NCI-H2171 treated with DMSO at 0.1 percent for 48 hours (cell line): ENCODE measurements at regions not wholly inside any gene's neighbourhood (a gene's known extent, or its start where the extent isn't known, plus 50 kb on each side); places are given as distances from the start of the nearest gene placed in this dataset.
A peak's percentile ranks its signal among the peaks of the same experiment; 100 is the strongest.

Source experiments
- DNase-seq: peaks from one replicate; lab custom pipeline; 2025; lab: John Stamatoyannopoulos, UW

DNA sequence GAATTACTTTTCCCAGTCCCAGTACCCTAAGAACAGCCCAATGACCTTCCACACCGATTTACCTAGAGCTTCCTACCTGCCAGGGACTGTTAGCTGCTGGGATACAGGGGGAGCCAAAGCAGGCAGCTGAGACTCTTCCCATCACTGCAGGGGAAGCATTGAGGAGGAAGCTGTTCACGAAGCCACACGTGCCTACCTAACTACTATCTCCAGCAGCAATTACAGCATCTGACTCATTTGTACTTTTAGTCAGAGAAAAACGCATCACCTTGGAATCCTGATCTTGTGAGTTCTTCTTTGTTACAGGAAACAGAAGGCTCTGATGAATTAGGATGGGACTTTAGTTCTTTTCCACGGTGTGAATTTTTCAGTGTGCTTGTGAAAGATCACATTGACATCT lies 113.7 kb upstream of the DHX40 start:
- no peak for DNase-seq

- no peak for DNase-seq
These were observed 110.7 kb upstream of the DHX40 start for GRCh38 chr17:59454633-59455105.

GRCh38 chr17:59456428-59456827 lies 109.0 kb upstream of the DHX40 start:
- DNase-seq, result no peak

DNA sequence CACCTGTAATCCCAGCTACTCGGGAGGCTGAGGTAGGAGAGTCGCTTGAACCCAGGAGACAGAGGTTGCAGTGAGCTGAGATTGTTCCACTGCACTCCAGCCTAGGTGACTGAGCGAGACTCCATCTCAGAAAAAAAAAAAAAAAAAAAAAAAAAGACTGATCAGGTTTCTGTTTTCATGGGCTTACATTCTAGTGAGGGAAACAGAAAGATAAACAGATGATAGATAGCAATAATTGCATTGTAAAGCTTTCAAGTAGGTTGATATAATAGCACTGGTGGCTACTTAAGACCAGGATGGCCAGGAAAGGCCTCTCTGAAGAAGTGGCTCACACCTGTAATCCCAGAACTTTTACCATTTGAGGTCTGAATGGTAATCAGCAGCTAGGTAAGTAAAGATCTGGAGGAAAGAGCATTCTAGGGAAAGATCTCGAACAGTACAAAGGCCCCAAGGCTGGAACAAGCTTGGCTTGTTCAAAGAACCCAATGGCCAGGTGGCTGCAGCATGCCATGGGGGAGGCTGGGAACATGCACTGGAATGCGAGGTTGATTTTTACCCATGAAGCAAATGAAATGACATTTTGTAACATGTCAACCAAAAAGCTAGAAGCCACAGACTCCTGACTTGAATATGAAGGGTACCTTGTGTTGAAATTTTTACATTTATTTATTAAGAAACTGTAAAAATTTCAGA lies 108.3 kb upstream of the DHX40 start:
- peak; percentile 42 for DNase-seq

DNA sequence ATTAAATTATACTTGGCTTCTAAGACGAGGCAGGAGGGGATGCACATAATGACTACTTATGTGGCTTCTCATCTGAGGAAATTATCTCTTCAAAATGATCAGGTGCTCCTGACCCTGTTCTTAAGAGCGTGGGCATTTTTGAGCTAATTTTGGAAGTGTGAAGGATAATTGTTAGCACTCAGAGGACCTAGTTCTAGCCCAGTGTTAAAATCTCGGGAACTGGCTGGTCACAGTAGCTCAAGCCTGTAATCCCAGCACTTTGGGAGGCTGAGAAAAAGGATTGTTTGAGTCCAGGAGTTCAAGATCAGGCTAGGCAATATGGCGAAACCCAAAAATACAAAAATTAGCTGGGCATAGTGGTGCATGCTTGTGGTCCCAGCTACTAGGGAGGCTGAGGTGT lies 103.0 kb upstream of the DHX40 start:
- no peak for DNase-seq

- DNase-seq, result no peak
These were observed 101.2 kb upstream of the DHX40 start for GRCh38 chr17:59464246-59464645.

- no peak for DNase-seq
These were observed 99.5 kb upstream of the DHX40 start for GRCh38 chr17:59465949-59466307.

DNA sequence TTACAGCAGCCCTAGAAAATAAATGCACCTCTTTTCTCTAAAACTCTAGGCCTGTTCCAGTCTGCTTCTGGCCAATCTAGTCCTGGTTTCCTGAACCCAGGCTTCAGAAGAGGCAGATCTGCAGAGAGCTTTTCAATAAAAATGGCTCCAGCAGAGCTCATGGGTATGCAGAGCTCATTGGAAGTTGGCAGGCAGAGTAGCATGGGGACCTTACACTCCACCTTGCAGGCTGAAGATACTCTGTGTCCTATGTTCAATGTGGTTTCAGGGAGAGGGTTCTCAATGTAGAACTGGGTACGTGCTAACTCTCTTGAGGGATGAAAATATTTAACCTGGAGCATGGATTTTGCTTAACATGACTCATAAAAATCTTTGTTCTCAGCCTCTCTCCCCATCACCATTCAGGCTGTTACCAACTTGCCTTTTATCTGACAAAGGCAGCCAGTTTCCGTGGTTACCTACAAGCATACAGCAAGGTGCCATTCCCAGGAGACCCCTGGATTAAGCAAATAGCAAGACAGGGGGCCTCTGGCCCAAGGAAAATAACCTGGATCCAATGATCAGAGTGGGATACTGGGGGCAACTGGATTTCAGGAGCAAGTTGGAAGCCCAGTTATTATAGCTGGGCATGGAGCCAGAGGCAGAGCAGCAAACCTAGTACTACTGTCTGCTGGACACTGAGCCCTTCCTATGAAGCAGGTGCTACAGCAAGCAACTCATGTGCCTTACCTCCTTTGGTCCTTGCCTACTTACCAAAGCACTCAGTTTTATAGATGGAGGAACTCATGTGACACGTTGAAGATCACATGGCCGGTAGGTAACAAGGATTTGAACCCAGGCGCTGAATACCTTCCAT lies 98.2 kb upstream of the DHX40 start:
- peak; percentile 18 for DNase-seq

DNA sequence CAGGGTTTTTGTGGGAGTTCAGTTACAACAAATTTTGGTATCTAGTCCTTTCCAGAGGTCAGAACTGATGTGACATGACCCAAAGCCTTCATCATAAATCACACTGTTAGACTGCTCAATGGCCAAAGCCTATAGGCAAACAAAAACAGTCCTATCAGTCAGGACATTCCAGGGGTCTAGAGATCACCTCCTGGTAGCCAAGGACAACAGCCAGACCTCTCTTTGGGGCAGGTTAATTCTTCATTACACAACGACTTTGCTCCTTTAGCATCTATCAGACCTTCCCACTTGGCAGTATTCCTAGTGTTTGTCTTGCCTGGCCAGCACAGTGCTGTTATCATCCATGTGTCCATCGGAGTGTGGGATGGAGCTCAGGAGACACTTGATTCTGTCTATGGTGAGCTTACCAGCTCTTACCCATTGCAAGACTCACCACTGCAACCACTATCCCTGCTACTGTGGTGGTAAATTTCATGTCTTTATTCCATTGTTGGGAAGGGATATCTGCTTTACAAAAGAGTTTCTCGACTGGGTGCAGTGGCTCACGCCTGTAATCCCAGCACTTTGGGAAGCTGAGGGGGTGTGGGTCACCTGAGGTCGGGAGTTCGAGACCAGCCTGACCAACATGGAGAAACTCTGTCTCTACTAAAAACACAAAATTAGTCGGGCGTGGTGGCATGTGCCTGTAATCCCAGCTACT lies 95.5 kb upstream of the DHX40 start:
- no peak for DNase-seq

- DNase-seq, result no peak
These were observed 94.6 kb upstream of the DHX40 start for GRCh38 chr17:59470624-59471297.

DNA sequence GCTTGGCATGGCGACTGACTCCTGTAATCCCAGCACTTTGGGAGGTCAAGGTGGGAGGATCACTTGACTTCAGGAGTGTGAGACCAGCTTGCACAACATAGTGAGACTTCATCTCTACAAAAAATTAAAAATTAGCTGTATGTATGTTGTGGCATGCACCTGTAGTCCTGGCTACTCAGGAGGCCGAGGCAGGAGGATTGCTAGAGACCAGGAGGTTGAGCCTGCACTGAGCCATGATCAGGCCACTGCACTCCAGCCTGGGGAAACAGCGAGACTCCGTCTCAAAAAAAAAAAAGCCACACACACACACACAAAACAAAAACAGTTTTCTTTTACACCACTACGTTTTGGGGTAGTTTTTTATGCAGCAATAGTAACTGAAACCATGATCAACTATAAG lies 89.0 kb upstream of the DHX40 start:
- no peak for DNase-seq

DNA sequence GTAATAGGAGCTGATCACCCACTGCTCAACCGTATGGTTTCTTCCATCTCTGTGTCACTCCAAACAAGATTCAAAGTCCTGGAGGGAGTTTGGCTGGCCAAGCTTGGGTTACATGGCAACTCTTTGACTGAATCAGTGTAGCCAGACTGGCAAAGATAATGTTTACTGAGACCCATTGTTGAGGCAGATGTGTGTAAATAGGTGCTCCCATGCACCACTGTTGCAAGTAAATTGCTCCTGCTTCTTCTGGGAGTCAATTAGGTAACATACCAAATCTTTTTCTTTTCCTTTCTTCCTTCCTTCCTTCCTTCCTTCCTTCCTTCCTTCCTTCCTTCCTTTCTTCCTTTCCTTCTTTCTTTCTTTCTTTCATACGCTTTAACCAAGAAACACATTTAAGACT lies 86.3 kb upstream of the DHX40 start:
- DNase-seq, result no peak

- no peak for DNase-seq
These were observed 81.5 kb upstream of the DHX40 start for GRCh38 chr17:59483860-59484259.

- no peak for DNase-seq
These were observed 80.4 kb upstream of the DHX40 start for GRCh38 chr17:59485015-59485414.

- no peak for DNase-seq
These were observed 79.5 kb upstream of the DHX40 start for GRCh38 chr17:59485946-59486345.

DNA sequence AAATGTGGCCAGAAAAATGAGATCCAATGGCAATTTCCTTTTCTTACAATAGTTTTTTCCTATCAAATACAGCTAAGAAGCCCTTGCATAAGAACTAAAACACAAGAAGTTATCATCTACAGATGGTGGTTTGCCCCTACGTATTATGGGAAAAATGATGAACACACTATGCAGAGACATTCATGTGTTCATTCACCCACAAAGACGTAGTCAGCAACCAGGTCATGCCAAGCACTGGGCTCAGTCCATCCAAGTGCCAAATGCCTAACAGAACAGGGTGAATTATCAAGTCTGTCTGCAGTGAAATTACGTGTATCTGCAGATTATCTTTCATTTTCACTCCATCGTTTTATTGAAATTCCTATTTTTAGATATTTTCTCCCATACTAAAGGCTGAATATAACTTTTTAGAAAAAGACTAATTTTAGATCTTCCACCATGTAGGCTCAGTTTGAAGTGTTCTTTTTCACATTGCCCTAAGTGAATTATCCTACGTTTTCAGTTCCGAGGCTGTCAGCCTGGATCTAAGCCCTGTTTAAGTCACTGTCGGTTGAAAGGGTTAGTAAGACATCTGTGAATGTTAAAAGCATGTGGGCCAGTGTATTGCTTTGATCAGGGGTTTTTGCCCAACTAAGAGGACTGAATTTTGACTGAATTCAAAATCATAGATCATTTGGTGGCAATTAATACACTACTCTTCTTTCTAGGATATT lies 78.1 kb upstream of the DHX40 start:
- DNase-seq, result no peak

DNA sequence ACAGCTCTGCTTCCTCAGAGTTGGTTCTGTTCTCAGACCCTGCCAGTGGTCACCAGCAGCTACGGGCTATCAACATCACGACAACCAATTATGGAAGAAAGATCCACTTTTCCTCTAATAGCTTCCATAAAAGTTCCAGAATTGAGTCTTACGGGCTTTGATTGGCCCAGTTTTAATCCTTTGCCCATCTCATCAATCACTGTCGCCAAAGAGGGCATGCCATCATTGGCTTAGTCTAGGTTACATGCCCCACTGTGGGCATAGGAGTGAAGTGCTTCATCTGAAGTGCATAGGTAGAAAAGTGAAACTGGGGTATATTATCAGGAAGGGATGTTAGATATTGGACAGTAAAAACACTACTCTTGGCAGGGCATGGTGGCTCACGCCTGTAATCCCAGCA lies 76.6 kb upstream of the DHX40 start:
- DNase-seq, result no peak

DNA sequence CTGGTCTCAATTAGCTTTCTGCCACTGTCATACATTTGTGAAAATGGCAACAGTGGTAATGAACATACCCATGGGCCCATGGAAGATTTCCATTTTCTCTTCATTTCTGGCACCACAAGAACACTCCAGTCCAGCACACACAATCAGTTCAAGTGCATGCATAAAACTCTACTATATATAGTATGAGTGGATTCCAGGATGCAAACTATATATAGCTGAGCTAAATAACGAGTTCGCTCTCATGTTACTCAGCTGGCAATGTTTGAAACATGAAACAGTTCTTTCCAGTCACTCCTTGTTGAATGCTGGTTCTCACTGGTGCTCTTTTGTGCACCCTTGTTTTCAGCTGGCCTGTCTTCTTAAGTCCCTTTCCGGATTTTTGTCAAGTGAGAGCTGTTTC lies 75.2 kb upstream of the DHX40 start:
- DNase-seq, result no peak

DNA sequence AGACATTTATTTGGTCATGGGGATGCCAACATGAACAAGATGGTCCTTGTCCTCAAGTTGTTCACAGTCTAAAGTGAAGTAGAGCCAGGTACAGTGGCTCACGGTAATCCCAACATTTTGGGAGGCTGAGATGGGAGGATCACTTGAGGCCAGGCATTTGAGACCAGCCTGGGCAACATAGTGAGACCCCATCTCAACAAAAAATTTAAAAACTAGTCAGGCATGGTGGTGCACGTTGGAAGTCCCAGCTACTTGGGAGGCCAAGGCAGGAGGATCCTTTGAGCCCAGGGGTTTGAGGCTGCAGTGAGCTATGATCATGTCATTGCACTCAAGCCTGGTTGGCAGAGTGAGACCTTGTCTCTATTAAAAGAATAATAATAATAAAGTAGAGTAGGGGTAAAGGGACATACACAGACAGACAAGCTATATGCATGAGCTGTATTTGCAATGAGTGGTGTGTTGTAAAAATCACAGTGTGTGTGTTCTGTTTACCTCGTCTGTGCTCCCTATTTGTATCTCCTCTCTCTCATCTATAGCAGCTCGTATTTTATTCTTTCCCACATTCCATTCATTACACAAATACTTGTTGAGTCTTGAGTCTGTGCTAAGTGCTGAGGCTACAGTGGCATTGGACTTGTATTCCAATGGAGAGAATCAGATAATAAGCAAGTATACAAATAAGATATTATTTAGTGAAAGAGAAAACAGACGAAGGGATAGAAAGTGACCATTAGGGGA lies 73.9 kb upstream of the DHX40 start:
- DNase-seq, result no peak

DNA sequence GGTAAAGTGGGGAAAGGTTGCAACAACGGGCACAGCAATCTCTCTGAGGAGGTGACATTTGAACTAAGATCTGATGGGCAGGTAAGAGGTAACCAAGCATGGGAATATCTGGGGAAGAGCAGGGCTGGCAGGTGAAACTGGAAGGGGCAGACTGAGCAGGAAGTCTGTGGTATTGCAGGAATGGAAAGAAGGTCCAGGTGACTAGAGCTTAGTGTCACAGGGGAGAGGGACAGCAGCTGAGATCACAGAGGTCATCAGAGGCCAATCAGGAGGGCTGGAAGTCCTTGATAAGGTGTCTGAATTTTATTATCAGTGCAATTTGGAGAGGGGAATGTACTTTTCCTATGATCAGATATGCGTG lies 73.3 kb upstream of the DHX40 start:
- DNase-seq, result no peak

GRCh38 chr17:59493867-59494266 lies 71.5 kb upstream of the DHX40 start:
- no peak for DNase-seq
